K562 (cell line): ENCODE measurements at regions not wholly inside any gene's neighbourhood (a gene's known extent, or its start where the extent isn't known, plus 50 kb on each side); places are given as distances from the start of the nearest gene placed in this dataset.

Experiments used
- CBX1 ChIP-seq: sonication (generic); IDR thresholded peaks from 2 replicates; pipeline ENCODE4 v1.6.1; 2016; ENCODE audit warnings: antibody characterized with exemption, low read depth, mild to moderate bottlenecking
- MEIS2 ChIP-seq: fragments of 450-650 bp; IDR thresholded peaks from 2 replicates; pipeline ENCODE4 v1.6.1; 2014; ENCODE audit warnings: mild to moderate bottlenecking; ENCODE audit not compliant: partially characterized antibody
- RFX5 ChIP-seq: IDR thresholded peaks from 2 replicates; pipeline ENCODE4 v1.6.1; 2011; ENCODE audit warnings: low read depth, mild to moderate bottlenecking, improper control_type of control experiment, low read length
- TAF1 ChIP-seq: IDR thresholded peaks from 2 replicates; pipeline ENCODE4 v1.6.1; 2011; ENCODE audit warnings: mild to moderate bottlenecking, low read length, moderate library complexity; ENCODE audit not compliant: insufficient read depth, control insufficient read depth, severe bottlenecking; ENCODE audit errors: extremely low read depth
- TRIM24 ChIP-seq, 2 experiments: fragments of 450-650 bp; IDR thresholded peaks; 2 replicates each; pipeline ENCODE4 v1.6.1; 2016
- TF ChIP-seq, protein P1 (sequence below): fragments of 450-650 bp; formaldehyde crosslinking; IDR thresholded peaks from 2 replicates; pipeline ENCODE4 v1.4.0; 2022; ENCODE audit warnings: missing genetic modification characterization

- TF ChIP-seq TRIM24 (IDR thresholded peaks at IDR 0.05) (no peak), TAF1 (no peak), CBX1 (no peak), MEIS2 (no peak), RFX5 (no peak)
- TF ChIP-seq, protein P1, sequence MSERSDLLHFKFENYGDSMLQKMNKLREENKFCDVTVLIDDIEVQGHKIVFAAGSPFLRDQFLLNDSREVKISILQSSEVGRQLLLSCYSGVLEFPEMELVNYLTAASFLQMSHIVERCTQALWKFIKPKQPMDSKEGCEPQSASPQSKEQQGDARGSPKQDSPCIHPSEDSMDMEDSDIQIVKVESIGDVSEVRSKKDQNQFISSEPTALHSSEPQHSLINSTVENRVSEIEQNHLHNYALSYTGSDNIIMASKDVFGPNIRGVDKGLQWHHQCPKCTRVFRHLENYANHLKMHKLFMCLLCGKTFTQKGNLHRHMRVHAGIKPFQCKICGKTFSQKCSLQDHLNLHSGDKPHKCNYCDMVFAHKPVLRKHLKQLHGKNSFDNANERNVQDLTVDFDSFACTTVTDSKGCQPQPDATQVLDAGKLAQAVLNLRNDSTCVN (CRISPR knock-in tag): no peak
These were observed 82.8 kb upstream of the RASSF8 start for GRCh38 chr12:25875661-25876060.
